RWPE1 (cell line): ENCODE measurements at regions not wholly inside any gene's neighbourhood (a gene's known extent, or its start where the extent isn't known, plus 50 kb on each side); places are given as distances from the start of the nearest gene placed in this dataset.

Experiments
- CTCF ChIA-PET: fragments of 350-600 bp; sonication (Branson Sonifier 250); formaldehyde crosslinking; extraction: SDS; loops from one replicate; lab custom pipeline; 2021; lab: Yijun Ruan, JAX
- POLR2A ChIA-PET: fragments of 400-600 bp; formaldehyde crosslinking; extraction: SDS; loops from one replicate; lab custom pipeline; 2020; ENCODE audit warnings: antibody characterized with exemption; ENCODE audit not compliant: low non-redundant PET; lab: Yijun Ruan, JAX
- DNase-seq: peaks from one replicate; pipeline ENCODE4 v3.0.0; 2012; ENCODE audit warnings: low spot score
- H3K27ac ChIP-seq: fragments of 450-650 bp; 2 replicates; pipeline ENCODE4 v1.5.1; 2017
- TF ChIP-seq, protein P1 (sequence below): fragments of 450-650 bp; conservative IDR thresholded peaks from 2 replicates; pipeline ENCODE4 v1.5.1; 2017; ENCODE audit warnings: low read depth, mild to moderate bottlenecking

DNA sequence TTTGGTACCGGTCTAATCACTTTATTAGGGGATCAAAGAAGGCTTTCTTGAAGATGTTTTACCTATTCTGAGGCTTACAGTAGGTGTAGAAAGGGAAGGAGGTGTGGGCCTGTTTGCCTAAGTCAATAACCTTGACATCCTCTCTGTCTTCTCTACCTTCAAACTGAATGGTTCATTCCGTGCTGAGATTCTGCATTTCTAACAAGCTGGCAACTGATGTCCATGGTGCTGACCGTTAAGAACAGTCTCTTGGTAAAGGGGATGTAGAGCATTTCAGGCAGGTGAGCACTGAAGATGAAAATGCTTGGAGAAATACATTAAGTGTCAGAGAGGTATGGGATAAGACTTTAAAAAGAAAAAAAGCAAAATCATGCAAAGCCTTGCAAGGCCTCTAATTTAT, 51.5 kb upstream of the DGKB start:
- CTCF ChIA-PET, result no interaction called here

More for the DNA sequence above, 51.5 kb upstream of the DGKB start:
- no peak overlapping the region for H3K27ac ChIP-seq
- TF ChIP-seq, protein P1, sequence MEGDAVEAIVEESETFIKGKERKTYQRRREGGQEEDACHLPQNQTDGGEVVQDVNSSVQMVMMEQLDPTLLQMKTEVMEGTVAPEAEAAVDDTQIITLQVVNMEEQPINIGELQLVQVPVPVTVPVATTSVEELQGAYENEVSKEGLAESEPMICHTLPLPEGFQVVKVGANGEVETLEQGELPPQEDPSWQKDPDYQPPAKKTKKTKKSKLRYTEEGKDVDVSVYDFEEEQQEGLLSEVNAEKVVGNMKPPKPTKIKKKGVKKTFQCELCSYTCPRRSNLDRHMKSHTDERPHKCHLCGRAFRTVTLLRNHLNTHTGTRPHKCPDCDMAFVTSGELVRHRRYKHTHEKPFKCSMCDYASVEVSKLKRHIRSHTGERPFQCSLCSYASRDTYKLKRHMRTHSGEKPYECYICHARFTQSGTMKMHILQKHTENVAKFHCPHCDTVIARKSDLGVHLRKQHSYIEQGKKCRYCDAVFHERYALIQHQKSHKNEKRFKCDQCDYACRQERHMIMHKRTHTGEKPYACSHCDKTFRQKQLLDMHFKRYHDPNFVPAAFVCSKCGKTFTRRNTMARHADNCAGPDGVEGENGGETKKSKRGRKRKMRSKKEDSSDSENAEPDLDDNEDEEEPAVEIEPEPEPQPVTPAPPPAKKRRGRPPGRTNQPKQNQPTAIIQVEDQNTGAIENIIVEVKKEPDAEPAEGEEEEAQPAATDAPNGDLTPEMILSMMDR, result no peak
- DNase-seq, result no peak
- POLR2A ChIA-PET, result no interaction called here
